GM18858 (cell line): ENCODE measurements at regions not wholly inside any gene's neighbourhood (a gene's known extent, or its start where the extent isn't known, plus 50 kb on each side); places are given as distances from the start of the nearest gene placed in this dataset.
"Not testable (repeated sequence)": the region's sequence is repeated elsewhere in the genome, so short reads cannot be mapped to it uniquely, and the experiment has no call there.

ENCODE experiments used
- ATAC-seq: cut with Tn5 transposase; IDR thresholded peaks from one replicate; pipeline ENCODE4 v1.9.1; 2021; ENCODE audit not compliant: unreplicated experiment

- ATAC-seq, result no peak
Observed at GRCh38 chr3:197373096-197373495, 74.7 kb upstream of the DLG1 start.

DNA sequence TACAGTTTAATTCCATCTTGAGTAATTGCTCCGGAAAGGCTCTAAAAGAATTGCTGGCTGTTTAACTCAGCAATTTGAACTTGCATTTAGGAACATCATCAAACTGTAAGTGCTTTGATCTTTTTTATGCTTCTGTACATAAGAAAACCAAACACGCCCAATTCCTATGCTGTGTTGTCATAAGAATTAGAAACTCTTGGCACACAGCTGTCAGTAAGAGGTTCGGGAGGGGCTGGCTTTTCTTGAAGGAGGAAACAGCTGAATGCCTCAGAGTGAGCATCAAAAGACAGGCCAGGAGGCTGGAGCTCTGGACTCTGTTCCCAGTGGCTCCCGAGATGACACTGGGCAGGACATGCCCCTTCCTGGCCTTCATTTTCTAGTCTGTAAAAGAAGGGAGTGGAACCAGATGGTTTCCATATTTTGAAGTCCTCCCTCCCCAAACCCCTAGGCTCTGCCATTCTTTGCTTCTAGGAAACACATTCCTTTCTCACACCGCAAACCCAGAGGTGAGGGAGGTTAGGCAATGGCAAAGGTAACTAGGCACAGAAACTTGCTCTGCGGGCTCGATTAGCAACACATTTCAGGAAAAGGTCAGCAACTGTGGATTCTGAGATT is 73.7 kb upstream of the DLG1 start:
- ATAC-seq, result no peak

- ATAC-seq, result no peak
Observed at GRCh38 chr3:197371591-197372046, 73.2 kb upstream of the DLG1 start.

- ATAC-seq, result no peak
Observed at GRCh38 chr3:197369545-197369944, 71.1 kb upstream of the DLG1 start.

DNA sequence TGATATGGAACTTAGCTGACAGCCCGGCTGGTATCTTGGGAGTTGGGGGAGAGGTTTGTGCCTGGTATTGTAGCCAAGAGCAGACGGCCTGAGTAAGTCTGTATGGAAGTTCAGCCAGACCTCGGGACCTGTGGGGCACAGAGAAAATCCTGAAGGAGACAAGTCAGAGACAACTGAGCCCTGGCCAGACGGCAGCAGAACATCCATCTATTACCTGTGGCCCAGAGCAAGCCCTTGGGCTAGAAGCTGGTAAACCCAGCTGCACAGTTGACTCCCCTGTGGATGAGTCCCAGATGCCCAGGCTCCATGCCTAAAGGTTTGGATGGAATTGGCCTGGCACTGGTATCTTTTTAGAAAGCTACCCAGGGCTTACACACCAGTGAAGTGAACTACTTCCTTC is 70.4 kb upstream of the DLG1 start:
- no peak for ATAC-seq

- no peak for ATAC-seq
Observed at GRCh38 chr3:197368330-197368729, 69.9 kb upstream of the DLG1 start.

GRCh38 chr3:197367081-197367780 is 68.8 kb upstream of the DLG1 start:
- no peak for ATAC-seq

DNA sequence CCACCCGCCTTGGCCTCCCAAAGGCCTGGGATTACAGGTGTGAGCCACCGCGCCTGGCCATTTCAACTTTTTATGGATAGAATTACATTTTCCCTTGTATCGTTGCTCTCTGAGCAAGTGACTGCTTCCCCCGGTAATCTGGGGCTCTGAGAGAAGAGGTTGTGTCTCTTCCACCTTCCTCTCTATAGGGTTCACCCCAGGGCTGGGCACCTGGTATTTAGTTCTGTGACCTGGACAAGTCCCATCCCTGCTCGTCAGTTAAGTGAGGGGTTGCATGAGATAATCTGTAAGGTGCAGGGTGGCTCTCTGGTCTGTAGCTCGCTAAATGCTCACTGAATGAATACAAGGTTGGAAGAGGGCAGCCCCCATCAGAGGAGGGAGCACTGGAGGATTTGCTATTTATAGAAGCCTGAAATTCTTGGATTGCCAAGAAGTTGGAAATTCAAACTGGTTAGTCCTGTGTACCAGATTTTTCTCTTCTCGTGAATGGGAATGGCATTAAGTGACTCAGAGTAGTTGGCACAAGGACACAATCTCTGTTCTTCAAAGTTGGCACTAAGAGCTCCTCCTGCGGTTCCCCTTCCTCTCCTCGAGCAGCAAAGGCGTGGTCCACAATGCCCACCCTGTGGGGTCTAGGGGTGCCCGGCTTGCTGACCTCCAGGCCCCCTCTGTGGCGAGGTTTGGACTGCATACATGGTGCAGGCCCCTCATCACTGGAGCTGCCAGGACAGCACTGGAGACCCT is 68.1 kb upstream of the DLG1 start:
- ATAC-seq, result no peak

DNA sequence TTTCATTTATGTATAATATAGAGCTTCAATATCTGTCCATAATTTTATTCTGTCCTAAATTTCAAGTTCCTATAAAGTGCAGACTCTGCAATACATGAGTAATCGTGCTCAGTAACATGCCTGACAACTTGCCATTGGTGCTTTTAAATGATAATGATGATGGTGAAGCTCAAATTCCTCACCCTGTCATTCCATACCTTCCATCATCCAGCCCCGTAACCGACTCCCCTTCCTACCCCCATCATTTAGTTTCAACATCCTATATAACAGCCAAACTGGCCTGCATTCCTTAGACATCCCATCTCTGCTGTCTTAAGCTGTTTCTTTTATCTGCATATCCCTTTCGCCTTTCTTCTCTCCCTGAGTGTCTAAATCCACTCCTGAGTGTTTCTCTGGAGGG is 67.2 kb upstream of the DLG1 start:
- ATAC-seq, result no peak

- no peak for ATAC-seq
Observed at GRCh38 chr3:197364410-197365071, 66.1 kb upstream of the DLG1 start.

DNA sequence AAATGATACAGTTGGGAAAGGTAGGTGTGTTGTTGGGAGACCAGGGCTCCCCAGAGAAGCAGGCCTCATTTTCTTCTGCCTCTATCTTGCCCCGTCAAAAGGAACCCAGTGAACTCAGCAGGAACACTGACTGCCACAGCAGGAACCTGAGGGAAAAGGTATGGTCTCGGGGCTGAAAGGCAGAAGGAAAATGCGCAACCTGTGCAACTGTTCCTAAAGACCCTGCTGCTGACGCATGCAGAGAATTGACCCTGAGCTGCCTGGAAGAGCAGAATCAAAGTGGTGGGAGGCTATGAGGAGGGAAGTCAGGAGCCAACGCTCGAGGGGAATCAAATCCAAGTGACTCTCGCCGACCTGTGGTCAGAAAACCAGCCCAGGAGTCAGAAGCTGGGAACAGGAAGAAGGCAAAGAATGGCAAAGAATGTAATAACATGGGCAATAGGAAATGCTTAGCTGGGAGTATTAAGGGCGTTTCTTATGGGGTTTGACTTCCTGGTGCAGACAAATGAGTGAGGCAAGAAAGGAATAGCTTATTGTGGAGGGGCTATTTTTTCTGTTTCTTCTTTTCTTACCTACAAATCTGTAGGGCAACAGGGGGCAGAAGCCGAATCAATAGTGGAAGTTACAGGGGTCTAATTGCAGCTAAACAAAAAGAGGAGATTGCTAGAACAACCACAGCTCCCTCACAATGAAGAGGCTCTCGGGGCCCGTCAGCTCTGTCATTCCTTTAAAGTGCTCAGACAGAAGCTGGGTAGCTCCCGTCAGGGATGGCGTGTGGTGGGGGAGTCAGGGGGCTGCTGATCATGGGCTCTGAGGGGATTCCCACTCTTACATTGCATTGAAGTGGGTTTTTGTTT is 65.4 kb upstream of the DLG1 start:
- no peak for ATAC-seq

GRCh38 chr3:197362081-197362480 is 63.7 kb upstream of the DLG1 start:
- no peak for ATAC-seq

- not testable (repeated sequence) for ATAC-seq
Observed at GRCh38 chr3:197360095-197360494, 61.7 kb upstream of the DLG1 start.

- ATAC-seq, result not testable (repeated sequence)
Observed at GRCh38 chr3:197359476-197359875, 61.1 kb upstream of the DLG1 start.

DNA sequence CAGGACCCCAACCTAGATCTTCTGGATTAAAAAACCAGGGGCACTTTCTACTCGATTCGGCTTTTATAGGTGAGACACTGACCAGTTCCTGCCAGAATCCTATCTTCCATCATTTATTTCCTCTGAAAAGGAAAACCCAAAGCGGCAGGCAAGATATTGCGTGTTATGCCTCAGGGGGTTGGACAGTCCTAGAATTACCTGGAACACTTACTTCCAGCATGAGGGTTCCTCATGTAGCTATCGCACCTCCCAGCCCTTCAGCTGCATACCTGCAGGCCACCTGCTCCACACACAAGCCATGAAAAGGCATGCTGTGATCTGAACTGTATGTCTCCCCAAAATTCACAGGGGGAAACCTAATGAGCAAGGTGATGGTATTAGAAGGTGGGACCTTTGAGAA is 58.3 kb upstream of the DLG1 start:
- ATAC-seq, result no peak

- ATAC-seq, result no peak
Observed at GRCh38 chr3:197356275-197356674, 57.9 kb upstream of the DLG1 start.

- ATAC-seq, result no peak
Observed at GRCh38 chr3:197355713-197356112, 57.3 kb upstream of the DLG1 start.

- ATAC-seq, result no peak
Observed at GRCh38 chr3:197354568-197355001, 56.2 kb upstream of the DLG1 start.

- ATAC-seq, result no peak
Observed at GRCh38 chr3:197353867-197354567, 55.6 kb upstream of the DLG1 start.
